ENCODE measurements at regions not wholly inside any gene's neighbourhood (a gene's known extent, or its start where the extent isn't known, plus 50 kb on each side); places are given as distances from the start of the nearest gene placed in this dataset.

- TF ChIP-seq CTCF (IDR thresholded peaks at IDR 0.05; ENCODE audit: insufficient read depth, low read depth, low read length) (no peak), EZH2 (IDR thresholded peaks at IDR 0.05; ENCODE audit: insufficient read depth, low read length) (no peak)
Measured at GRCh38 chr2:41779888-41780287, 267.9 kb upstream of the PKDCC start.

All from astrocyte (in vitro differentiated cells and primary cell).